ENCODE measurements at regions not wholly inside any gene's neighbourhood (a gene's known extent, or its start where the extent isn't known, plus 50 kb on each side); places are given as distances from the start of the nearest gene placed in this dataset.

GRCh38 chr1:22326931-22327330, 124.7 kb upstream of the ZBTB40 start (continued):
- no peak for TF ChIP-seq REST (IDR thresholded peaks at IDR 0.05; ENCODE audit: unreplicated experiment)
- TF ChIP-seq POLR2AphosphoS5 (IDR thresholded peaks at IDR 0.05; ENCODE audit: low read depth), result no peak
- TF ChIP-seq CREB1 (CRISPR knock-in tag; IDR thresholded peaks at IDR 0.05; ENCODE audit: low read depth), result no peak
- no peak for TF ChIP-seq ZNF114 (CRISPR knock-in tag; IDR thresholded peaks at IDR 0.05)
- no peak for TF ChIP-seq NANOG (IDR thresholded peaks at IDR 0.05; ENCODE audit: borderline replicate concordance)
- TF ChIP-seq EZH2phosphoT487 (IDR thresholded peaks at IDR 0.05; ENCODE audit: unreplicated experiment), result no peak
- no peak for TF ChIP-seq EZH2 (IDR thresholded peaks at IDR 0.05; ENCODE audit: low read depth, unreplicated experiment)

DNA sequence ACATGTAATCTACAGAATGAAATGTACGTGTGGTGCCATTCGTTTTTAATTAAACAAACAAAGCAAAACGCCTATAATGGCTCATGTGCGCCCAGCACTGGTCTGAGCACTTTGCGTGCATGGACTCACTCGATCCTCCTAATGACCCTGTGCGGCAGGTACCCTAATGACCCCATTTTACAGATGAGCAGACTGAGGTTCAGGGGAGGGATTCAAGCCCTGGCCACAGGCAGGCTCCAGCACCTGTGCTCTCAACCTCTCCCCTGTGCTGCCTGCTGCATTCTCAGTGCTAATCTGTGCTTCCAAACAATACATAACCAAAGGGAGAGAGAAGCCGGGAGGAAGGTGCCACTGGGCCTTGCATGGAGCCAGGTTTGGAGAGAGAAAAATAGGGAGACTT, 124.2 kb upstream of the ZBTB40 start:
- no peak overlapping the region for H3K4me3 ChIP-seq
- no peaks in the 10 kb centered on the region for H3K27me3 ChIP-seq (ENCODE audit: insufficient read depth)
- H2AFZ ChIP-seq, result no peak overlapping the region
- ATAC-seq (no peak), DNase-seq (ENCODE audit: low spot score) (no peak)
- H3K79me2 ChIP-seq (replicated peaks; ENCODE audit: insufficient read depth), result no peaks in the 10 kb centered on the region
- H3K27ac ChIP-seq (ENCODE audit: low read depth), result no peak overlapping the region
- H3K4me2 ChIP-seq, result no peak overlapping the region
- peaks cover 3% of the 10 kb centered on the region; the same call in 1 of the 2 replicates for H3K4me1 ChIP-seq (ENCODE audit: insufficient read depth)
- H3K36me3 ChIP-seq (ENCODE audit: insufficient read depth), result no peaks in the 10 kb centered on the region
- no peaks in the 10 kb centered on the region for H4K20me1 ChIP-seq (replicated peaks; ENCODE audit: insufficient read depth)
- H3F3A ChIP-seq (replicated peaks; ENCODE audit: low read depth), result no peaks in the 10 kb centered on the region
- no peak overlapping the region for H3K27ac Mint-ChIP-seq
- no peak overlapping the region for H3K4me3 Mint-ChIP-seq
- H3K4me1 Mint-ChIP-seq, result no peaks in the 10 kb centered on the region; the same call in 2 of the 3 replicates
- H3K27me3 Mint-ChIP-seq (ENCODE audit: insufficient read depth, low read depth, poor library complexity), result peaks cover 8% of the 10 kb centered on the region
- H3K36me3 Mint-ChIP-seq (ENCODE audit: low read depth), result no peaks in the 10 kb centered on the region
- no peaks in the 10 kb centered on the region for H3K9me3 Mint-ChIP-seq
- no peaks in the 10 kb centered on the region for H3K9me2 ChIP-seq (ENCODE audit: insufficient read depth)
- TF ChIP-seq ZNF462 (CRISPR knock-in tag; IDR thresholded peaks at IDR 0.05) (no peak), EZH2 (IDR thresholded peaks at IDR 0.05; ENCODE audit: low read depth, unreplicated experiment) (no peak), ETS1 (IDR thresholded peaks at IDR 0.05) (no peak), NANOG (IDR thresholded peaks at IDR 0.05; ENCODE audit: borderline replicate concordance) (no peak), CREB1 (CRISPR knock-in tag; IDR thresholded peaks at IDR 0.05; ENCODE audit: low read depth) (no peak), JUNB (IDR thresholded peaks at IDR 0.05; ENCODE audit: unreplicated experiment) (no peak), ZNF331 (CRISPR knock-in tag; IDR thresholded peaks at IDR 0.05; ENCODE audit: low read depth) (no peak)
- TF ChIP-seq, protein P1, sequence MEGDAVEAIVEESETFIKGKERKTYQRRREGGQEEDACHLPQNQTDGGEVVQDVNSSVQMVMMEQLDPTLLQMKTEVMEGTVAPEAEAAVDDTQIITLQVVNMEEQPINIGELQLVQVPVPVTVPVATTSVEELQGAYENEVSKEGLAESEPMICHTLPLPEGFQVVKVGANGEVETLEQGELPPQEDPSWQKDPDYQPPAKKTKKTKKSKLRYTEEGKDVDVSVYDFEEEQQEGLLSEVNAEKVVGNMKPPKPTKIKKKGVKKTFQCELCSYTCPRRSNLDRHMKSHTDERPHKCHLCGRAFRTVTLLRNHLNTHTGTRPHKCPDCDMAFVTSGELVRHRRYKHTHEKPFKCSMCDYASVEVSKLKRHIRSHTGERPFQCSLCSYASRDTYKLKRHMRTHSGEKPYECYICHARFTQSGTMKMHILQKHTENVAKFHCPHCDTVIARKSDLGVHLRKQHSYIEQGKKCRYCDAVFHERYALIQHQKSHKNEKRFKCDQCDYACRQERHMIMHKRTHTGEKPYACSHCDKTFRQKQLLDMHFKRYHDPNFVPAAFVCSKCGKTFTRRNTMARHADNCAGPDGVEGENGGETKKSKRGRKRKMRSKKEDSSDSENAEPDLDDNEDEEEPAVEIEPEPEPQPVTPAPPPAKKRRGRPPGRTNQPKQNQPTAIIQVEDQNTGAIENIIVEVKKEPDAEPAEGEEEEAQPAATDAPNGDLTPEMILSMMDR (conservative IDR thresholded peaks at IDR 0.05; ENCODE audit: low read depth in 2 of 2), result no peak
